ENCODE measurements at regions not wholly inside any gene's neighbourhood (a gene's known extent, or its start where the extent isn't known, plus 50 kb on each side); places are given as distances from the start of the nearest gene placed in this dataset.

- TF ChIP-seq SIN3A (IDR thresholded peaks at IDR 0.05; ENCODE audit: borderline replicate concordance, insufficient read depth, low read length) = no peak
- no peak for TF ChIP-seq POLR2AphosphoS5 (IDR thresholded peaks at IDR 0.05; ENCODE audit: low read depth, low read length)
- TF ChIP-seq REST (IDR thresholded peaks at IDR 0.05; ENCODE audit: insufficient read depth in 1 of 2, low read depth in 2 of 2, low read length in 2 of 2) = no peak
- TF ChIP-seq TAF1 (IDR thresholded peaks at IDR 0.05; ENCODE audit: borderline replicate concordance, insufficient read depth, low read length) = no peak
Observed at GRCh38 chr17:21476867-21477266, 100.7 kb downstream of the KCNJ12 start.
